B cell (primary cell): ENCODE measurements at regions not wholly inside any gene's neighbourhood (a gene's known extent, or its start where the extent isn't known, plus 50 kb on each side); places are given as distances from the start of the nearest gene placed in this dataset.
"Not testable (repeated sequence)": the region's sequence is repeated elsewhere in the genome, so short reads cannot be mapped to it uniquely, and the experiment has no call there.

Source experiments
- EZH2 ChIP-seq: IDR thresholded peaks from 2 replicates; pipeline ENCODE4 v1.6.1; 2012; ENCODE audit warnings: borderline replicate concordance, low read depth, mild to moderate bottlenecking, moderate library complexity, low read length; ENCODE audit not compliant: insufficient read depth, poor library complexity, severe bottlenecking
- TF ChIP-seq, protein P1 (sequence below): fragments of 200-600 bp; IDR thresholded peaks from one replicate; pipeline ENCODE4 v1.8.0; 2022; ENCODE audit warnings: antibody characterized with exemption, mild to moderate bottlenecking

DNA sequence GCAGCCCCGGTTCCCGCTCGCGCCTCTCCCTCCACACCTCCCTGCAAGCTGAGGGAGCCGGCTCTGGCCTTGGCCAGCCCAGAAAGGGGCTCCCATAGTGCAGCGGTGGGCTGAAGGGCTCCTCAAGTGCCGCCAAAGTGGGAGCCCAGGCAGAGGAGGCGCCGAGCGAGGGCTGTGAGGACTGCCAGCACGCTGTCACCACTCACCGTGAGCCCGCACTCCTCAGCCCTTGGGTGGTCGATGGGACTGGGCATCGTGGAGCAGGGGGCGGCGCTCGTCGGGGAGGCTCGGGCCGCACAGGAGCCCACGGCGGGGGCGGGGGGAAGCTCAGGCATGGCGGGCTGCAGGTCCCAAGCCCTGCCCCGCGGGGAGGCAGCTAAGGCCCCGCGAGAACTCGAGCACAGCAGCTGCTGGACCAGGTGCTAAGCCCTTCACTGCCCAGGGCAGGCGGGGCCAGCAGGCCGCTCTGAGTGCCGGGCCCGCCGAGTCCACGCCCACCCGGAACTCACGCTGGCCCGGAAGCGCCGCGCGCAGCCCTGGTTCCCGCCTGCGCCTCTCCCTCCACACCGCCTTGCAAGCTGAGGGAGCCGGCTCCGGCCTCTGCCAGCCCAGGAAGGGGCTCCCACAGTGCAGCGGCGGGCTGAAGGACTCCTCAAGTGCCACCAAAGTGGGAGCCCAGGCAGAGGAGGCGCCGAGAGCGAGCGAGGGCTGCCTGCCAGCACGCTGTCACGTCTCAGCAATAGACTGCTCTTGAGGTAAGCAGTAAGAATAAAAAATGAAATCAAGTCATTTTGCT is 670.2 kb upstream of the CTNND2 start:
- TF ChIP-seq, protein P1, sequence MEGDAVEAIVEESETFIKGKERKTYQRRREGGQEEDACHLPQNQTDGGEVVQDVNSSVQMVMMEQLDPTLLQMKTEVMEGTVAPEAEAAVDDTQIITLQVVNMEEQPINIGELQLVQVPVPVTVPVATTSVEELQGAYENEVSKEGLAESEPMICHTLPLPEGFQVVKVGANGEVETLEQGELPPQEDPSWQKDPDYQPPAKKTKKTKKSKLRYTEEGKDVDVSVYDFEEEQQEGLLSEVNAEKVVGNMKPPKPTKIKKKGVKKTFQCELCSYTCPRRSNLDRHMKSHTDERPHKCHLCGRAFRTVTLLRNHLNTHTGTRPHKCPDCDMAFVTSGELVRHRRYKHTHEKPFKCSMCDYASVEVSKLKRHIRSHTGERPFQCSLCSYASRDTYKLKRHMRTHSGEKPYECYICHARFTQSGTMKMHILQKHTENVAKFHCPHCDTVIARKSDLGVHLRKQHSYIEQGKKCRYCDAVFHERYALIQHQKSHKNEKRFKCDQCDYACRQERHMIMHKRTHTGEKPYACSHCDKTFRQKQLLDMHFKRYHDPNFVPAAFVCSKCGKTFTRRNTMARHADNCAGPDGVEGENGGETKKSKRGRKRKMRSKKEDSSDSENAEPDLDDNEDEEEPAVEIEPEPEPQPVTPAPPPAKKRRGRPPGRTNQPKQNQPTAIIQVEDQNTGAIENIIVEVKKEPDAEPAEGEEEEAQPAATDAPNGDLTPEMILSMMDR: not testable (repeated sequence)
- TF ChIP-seq EZH2: not testable (repeated sequence)
